Anterior cingulate cortex (tissue), 58 donors: ENCODE measurements at regions not wholly inside any gene's neighbourhood (a gene's known extent, or its start where the extent isn't known, plus 50 kb on each side); places are given as distances from the start of the nearest gene placed in this dataset.
A peak's percentile ranks its signal among the peaks of the same experiment; 100 is the strongest.
"Not testable (repeated sequence)": the region's sequence is repeated elsewhere in the genome, so short reads cannot be mapped to it uniquely, and the experiment has no call there.

ENCODE experiments used
- DNase-seq, 58 donors: peaks; one replicate each; lab custom pipeline; 2025; lab: John Stamatoyannopoulos, UW

DNA sequence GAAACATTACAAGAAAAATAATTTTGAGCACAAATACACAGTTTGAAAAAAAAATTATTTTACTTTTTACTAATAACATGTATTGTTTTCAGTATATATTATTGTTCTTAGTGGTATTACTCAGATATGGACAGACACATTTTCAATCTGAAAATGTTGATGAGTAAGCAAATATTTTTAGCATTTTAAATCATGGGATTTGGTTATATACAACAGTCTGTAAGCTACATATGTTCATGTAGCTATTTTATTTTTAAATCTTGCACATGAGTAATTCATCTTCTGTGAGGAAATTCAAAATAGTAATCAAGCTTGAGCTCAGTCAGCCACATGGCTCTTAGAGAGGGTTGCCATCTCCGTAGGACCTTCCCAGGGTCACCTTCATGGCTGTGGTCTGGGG is 471.9 kb downstream of the QKI start:
- no peak for DNase-seq

DNA sequence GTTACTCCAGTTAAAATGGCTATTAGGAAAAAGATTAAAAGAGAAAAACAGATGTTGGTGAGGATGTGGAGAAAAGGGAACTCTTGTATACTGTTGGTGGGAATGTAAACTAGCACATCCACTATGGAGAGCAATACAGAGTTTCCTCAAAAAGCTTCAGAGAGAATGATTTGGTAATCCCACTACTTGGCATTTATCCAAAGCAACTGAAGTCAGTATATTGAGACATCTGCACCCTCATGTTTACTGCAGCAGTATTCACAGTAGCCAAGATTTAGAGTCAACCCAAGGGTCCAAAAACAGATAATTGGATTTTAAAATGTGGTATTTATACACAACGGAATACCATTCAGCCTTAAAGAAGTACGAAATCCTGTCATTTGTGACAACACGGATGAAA is 469.5 kb downstream of the QKI start:
- no peak for DNase-seq

DNA sequence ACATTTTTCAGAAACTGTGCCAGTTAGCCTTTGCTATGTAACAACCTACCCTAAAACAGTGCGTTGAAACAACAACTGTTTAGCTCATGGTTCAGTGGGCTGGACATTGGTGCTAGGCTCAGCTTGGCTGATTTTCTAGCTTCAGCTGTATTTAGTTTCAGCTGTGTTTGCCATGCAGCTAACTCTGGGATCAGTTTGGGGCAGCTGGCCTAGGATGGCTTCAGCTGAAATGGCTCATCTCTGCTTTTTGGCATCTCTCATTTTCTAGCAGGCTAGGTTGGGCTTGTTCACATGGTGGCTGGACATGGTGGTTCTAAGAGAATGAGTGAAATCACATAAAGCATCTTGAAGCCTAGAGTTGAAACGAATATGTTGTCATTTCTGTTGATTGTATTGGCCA is 464.2 kb downstream of the QKI start:
- no peak for DNase-seq

DNA sequence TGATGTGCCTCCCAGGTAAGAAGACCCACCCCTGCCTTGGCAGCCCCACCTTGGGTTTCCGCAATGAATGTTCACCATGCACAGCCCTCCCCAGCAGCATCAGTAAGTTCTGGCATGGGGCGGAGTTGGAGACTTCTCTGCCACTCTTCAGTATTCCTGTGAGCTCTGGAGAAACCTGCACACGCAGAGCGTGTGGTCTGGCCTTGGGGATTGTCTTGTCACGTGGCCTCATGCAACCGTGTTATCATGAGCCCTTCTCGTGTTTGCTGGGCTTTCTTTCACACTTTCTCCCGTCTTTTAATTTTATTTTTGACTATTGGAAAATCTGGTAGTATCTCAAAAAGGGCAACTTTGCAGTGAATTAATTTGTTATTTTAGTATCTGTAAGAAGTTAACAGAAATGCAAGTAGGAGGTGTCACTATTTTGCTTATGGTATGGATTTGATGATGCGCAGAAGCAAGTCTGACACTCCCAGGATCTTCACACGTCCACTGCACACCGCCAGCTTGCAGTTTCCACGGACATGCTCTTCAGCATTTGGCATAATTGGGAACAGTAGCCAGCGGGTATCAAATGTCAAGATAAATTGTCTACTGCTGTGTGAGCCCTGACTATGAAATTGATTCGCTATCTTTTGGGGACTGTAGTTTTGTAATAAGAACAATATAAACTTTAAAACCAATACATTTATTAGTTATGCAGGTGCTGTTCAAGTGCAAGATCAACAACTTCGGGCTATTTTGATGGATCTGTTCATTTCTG is 463.5 kb downstream of the QKI start:
- DNase-seq, result no peak

DNA sequence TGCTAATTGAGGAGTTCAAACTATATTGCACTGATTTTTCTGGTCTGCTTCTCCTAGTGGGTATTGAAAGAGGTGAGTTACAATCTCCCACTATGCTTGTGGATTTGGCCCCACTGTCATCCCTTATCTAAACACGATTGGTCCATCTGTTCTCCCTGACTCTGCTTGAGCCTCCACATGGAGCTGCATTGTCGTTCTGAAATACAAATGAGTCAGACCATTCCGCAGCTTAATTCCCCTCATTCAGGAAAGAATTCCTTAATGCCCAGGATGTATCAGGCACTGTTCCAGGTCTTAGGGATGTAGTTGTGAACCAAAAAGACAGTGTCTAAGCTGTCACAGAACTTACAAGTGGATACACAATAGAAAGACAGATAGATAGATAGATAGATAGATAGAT is 461.9 kb downstream of the QKI start:
- DNase-seq, result no peak

DNA sequence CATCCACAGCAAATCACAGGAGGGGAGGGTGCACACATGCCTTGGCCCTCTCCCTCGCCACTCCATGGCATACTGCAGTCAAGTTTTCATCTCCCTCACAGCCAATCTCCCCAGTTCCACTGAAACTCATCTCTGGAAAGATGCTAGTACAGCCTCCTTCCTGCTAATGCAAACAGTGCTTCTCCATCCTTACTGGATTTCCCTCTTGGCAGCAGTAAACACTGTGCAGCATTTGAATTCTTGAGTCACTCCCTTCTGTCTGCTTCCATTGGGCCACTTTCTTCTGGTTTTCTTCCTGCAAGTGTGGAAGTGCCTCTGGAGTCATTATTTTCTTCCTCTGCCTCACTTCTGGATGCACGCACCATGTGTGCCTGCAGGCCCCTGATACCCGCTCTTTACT is 460.3 kb downstream of the QKI start:
- DNase-seq, result no peak

DNA sequence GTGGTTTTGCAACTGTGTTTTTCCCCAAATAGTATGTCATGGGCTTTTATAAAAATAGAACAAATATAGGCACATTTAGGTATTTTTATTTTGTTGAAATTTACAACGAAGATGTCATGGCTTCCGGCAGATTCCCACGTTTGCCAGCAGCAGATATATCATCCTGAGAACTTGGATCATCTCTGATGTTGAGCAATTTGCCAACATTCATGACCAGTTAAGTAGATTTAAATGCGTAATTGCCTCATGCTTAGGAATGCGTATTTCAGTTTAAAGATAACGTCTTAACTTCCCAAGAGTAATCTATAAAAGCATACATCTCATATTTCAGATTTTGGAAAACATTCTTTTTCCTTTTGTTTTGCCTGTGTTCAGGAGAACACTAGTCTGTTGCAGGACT is 457.8 kb downstream of the QKI start:
- no peak for DNase-seq

DNA sequence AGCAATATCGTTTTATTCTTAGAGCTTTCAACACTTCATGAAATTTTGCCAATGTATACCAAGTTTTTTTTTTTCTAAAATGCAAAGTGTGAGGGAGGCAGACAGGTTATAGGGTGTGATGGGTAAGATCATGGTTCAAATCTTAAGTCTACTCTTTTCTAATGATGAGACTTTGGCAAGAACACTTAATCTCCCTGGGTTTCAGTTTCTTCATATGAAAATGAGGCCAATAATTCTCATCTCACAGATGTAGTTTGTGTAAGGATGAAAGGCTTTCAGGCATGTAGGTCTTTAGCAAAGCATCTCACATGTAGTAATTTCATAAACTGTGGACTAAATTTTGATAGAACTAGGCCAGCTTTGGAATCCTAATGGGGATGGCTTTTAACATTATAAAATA is 457.1 kb downstream of the QKI start:
- no peak for DNase-seq

DNA sequence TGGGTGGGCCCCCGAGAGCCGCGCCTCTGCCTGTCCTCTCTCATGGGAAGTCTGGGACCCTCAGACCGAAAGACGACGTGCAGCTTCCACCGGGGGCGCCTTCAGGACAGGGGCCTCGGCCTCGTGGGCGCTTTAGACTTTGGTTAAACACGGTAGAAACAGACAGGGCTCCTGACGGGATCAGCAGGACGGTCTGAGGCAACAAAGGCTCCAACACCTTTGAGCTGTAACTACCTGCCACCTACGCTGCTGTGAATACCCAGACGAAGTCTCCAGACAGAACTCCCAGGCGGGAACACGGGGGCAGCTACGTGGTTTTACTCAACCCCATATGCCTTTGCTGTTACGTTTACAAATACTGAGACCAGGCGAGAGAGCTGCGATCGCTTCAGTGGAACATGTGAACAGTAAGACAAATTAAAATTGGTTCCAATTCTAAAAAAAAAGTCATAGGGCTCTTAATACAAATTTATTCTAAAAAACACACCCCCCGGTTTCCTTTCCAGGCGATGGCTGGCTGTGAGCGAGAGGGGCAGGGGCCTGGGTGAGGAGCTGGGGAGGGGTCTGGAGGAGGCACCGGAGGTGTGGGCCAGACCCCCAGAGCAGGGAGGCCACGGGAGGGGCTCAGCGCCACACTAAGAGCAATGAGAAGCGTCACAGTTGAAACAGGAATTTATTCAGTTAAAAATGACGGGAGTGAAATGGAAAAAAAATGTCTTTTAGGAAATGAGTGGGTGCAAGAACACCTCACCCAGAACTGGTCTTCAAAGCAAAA is 453.2 kb downstream of the QKI start:
- DNase-seq, result no peak

DNA sequence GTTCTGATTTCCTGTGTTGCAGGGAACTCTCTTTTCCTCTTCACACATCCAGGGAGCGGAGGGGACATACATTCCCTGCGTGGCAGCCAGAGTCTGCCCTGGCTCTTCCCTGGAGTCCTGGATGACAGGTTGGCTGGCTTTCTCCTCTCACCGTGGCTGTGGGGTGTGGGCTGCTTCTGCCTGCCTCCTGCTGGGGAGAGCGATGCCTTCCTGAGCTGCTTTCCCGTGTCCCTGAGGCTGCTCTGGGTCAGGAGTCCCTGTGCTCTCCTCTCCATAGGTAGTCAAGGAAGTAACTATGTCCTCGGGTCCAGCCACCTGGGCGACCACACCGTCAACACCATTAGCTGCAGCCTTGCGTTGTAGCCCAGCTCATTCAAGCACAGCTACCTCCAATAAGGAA is 451.7 kb downstream of the QKI start:
- DNase-seq, result no peak

DNA sequence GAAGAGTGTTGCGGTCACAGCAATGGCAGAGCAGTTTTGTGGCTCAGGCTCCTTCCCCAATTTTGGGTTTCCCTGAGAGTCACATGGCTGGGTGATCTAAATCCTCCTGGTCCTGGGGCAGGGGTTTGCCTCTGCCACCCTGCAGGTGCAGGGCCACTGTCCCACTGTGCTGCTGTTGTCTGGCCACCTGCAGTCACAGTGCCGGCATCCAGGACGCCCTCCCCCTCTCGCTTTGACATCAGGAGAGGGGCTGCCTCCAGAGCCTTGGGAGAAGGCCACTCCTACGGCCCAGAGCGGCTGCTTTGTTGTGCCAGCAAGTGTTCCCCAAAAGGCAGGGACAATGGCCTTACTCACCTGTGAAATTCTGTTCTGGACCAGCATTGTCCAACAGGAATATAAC is 449.0 kb downstream of the QKI start:
- no peak for DNase-seq

DNA sequence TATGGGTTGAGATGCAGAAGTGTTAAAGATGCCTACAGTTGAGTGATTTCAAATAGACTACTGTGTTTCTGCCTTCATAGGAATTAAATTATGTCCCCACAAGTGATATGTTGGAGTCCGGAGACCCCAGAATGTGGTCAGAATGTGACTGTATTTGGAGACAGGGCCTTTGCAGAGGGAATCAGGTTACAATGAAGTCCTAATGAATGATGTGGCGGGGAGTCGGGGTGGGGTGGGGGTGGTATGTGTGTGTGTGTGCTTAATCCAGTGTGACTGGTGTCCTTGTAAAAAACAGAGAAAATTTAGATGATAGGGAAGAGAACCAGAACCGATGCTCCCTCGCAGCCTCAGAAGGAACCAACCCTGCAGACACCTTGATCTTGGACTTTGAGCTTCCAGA is 448.2 kb downstream of the QKI start:
- no peak for DNase-seq

DNA sequence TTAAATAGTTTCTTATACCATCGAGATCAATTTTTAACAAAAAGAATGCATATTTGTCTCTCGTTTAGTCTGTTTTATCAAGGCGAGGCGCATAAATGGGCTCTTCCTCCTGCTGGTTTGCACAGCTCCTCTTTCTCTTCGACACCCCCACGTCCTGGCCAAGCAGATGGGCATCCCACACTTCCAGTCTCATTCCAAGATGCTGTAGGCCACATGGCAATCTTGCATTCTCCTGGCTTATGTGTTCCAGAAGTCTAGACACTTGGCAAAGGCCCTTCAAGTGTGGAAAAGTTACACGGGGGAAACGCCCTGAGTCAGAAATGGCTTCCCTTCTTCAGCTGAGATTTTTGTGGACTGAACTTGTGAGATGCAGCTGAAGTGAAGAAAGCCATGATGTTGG is 447.1 kb downstream of the QKI start:
- peak in 22 of 58 donors; percentile 14 to 63 (median 30) for DNase-seq

DNA sequence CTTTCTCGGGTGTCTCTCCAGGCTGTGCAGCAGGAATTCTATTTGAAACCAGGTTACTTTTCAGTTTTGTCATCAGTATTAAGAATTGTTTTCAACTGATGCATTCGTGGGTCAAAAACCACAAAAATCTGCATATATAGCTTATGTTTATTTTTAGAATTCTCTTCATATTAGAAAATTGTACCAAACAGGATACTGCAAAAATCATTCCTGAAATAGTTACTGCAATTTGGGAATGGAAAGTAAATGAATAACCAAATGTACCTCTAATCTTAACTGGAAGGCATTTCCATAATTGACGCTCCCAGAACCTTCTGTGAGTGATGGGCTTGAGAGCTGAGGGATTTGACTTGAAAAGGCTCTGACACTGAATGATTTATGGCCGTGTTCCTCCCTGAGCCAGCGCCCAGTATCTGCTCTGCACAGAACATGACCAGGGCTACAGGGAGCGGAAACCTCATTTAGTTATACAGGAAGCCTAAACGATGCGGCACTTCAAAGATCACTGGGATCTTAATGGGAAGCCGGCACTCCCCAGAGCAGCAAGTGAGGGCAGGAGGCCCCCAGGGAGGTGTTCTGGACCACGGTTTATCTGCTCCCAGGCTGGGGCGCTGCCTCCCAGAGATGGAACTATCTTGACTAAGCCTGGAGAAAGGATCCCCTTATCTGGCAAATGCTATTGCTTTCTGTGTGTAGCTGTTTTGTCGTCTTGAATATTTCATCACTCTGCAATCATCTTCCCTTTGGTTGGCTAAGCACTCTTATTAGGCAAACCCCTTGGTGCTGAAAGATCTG is 446.0 kb downstream of the QKI start:
- no peak for DNase-seq

DNA sequence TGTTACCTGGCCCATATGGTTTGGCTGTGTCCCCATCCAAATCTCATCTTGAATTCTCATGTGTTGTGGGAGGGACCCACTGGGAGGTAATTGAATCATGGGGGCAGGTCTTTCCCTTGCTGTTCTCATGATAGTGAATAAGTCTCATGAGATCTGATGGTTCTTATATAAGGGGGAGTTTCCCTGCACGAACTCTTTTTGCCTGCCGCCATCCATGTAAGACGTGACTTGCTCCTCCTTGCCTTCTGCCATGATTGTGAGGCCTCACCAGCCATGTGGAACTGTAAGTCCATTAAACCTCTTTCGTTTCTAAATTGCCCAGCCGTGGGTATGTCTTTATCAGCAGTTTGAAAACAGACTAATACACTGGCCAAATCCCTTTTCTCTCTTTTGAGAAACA is 444.4 kb downstream of the QKI start:
- DNase-seq, result not testable (repeated sequence)

DNA sequence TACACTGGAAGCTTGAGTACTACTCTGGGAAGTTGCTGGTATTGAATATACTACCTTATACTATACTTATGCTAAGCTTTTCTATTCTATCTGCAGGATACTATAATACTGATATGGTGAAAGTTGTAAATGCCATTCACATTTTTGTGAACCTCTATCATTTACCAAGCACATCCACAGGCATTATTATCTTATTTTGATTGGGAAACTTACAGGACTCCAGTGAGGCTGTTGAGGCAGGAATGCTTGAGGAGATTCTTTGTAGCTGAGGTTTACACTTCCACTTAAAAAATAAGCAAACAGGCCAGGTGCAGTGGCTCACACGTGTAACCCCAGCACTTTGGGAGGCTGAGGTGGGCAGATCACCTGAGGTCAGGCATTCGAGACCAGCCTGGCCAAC is 442.9 kb downstream of the QKI start:
- no peak for DNase-seq

DNA sequence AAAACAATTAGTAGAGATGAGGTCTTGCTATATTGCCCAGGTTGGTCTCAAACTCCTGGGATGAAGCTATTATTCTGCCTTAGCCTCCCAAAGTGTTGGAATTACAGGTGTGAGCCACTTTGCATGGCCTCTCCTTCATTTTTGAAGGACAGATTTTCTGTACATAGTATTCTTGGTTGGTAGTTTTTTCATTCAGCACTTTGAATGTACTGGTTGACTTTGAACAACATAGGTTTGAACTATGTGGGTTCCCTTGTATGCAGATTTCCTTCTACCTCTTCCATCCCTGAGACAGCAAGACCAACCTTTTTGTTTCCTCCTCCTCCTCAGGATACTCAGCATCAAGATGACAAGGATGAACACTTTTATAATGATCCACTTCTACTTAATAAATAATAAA is 436.4 kb downstream of the QKI start:
- no peak for DNase-seq

DNA sequence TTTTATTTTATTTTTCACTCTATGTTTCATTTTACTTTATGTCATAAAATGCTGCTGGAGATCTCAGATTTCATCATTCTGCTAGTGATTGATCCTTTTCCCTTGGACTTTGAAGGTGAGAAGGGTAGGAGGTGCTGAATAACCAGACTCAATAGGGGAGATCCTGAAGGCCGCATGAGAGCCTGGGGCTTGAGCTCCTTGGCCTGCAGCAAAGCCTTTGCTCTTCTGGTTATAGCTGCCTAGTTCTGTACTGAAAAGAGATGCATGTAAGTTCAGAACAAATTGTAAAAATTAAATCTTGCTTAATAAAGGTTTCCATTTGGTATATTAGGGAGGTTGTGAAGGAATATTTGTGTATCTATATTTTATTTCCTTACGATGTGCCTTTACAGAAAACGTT is 430.2 kb downstream of the QKI start:
- no peak for DNase-seq

DNA sequence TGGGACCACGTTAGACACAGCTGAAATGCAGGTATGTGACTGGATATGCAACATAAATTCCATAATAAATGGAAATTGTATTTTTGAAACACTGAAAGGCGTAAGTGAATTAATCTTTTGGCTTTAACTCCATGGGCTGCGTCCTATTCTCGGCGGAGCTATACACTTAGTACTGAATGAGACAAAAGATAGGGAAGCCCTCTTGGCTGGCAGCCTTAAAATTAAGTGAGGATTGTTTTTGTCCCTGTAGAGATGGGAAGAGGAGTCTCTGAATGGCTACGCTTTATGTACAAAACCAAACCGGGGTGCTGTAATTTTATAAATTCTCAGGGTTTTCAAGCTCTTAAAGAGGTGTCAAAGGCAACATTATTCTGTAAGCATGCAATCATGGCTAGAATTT is 429.8 kb downstream of the QKI start:
- no peak for DNase-seq

DNA sequence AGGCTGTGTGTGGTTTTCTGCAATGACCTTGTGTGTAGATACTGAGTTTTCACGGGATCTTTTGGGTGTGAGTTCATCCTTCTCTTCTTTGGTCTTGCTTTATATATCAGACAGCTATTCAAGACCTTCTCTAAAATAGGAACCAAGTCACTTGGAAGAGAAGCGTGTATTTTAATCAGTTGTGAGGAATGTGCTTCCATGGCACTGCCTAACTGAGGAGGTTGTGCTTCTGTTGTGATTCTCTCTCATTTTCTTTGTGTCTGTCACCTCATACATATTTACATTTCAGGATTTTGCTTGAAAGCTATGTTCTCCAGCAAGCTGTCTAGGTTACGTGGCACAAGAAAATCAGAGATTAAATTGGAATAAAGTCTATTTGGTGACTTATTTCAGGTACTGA is 428.7 kb downstream of the QKI start:
- DNase-seq, result no peak

DNA sequence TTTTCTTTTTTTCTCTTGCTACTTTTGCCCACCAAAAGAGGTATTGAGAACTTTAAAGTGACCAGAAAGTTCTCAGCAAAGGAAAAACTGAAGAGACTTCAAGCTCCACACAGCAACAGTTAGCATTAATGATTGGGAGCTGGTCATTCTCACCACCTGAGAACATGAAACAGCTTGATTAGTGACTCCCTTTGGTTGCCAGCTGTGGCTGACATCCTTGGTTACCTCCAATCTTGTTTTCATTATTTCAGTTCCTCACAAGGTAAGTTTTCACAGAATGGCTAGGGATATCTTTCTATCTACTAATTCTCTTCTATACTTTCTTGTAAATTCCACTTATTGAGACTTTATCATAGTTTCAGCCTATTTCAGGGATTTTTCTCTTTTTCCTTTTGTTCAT is 427.9 kb downstream of the QKI start:
- no peak for DNase-seq

DNA sequence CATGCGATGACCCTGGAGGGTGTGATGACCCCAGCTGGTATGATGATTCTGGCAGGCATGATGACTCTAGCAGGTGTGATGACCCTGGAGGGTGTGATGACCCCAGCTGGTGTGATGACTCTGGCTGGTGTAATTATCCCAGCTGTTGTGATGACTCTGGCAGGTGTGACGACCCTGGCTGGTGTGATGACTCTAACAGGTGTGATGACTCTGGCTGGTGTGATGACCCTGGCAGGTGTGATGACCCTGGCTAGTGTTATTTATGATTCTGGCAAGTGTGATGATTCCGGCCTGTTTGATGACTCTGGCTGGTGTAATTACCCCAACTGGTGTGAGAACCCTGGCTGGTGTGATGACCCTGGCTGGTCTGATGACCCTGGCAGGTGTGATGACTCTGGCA is 427.2 kb downstream of the QKI start:
- no peak for DNase-seq
